IMR-90 (cell line): ENCODE measurements at regions not wholly inside any gene's neighbourhood (a gene's known extent, or its start where the extent isn't known, plus 50 kb on each side); places are given as distances from the start of the nearest gene placed in this dataset.

Source experiments
- ATAC-seq: fragments of 200-7000 bp; cut with Tn5 transposase; 2 replicates; pipeline ENCODE4 v1.9.1; 2020; ENCODE audit warnings: low read depth, mild to moderate bottlenecking, moderate library complexity
- BruUV-seq: library from RNA; stranded (reverse); fragments of 400-500 nt; replicated peaks from 2 replicates; lab custom pipeline; 2021; lab: Mats Ljungman, UMichigan
- CTCF ChIA-PET: fragments of 300-600 bp; formaldehyde crosslinking; extraction: SDS; loops from one replicate; lab custom pipeline; 2021; ENCODE audit warnings: antibody characterized with exemption; lab: Yijun Ruan, JAX
- POLR2A ChIA-PET: fragments of 300-600 bp; sonication (Branson Sonifier 250); formaldehyde crosslinking; loops from one replicate; lab custom pipeline; 2022; ENCODE audit warnings: antibody characterized with exemption; ENCODE audit not compliant: unreplicated experiment; lab: Charles Lee
- DNase-seq: peaks from one replicate; pipeline ENCODE4 v3.0.0; 2013
- H2AFZ ChIP-seq: replicated peaks from 2 replicates; pipeline ENCODE3; 2013; ENCODE audit warnings: low read length, mild to moderate bottlenecking; ENCODE audit not compliant: poor library complexity
- H2AK5ac ChIP-seq: 2 replicates; pipeline ENCODE4 v1.6.1; 2013; ENCODE audit warnings: low read depth, low read length, inconsistent platforms
- H2AK9ac ChIP-seq: replicated peaks from 2 replicates; pipeline ENCODE3; 2013; ENCODE audit warnings: mild to moderate bottlenecking, low read depth, low read length, moderate library complexity; ENCODE audit not compliant: poor library complexity
- H2BK120ac ChIP-seq: 2 replicates; pipeline ENCODE4 v1.6.1; 2013; ENCODE audit warnings: low read depth, low read length, inconsistent platforms
- H2BK15ac ChIP-seq: 3 replicates; pipeline ENCODE4 v1.6.1; 2013; ENCODE audit warnings: low read depth, low read length, inconsistent platforms
- H2BK20ac ChIP-seq: 2 replicates; pipeline ENCODE4 v1.6.1; 2013; ENCODE audit warnings: low read depth, mild to moderate bottlenecking, inconsistent platforms, low read length, moderate library complexity
- H2BK5ac ChIP-seq: 2 replicates; pipeline ENCODE4 v1.6.1; 2013; ENCODE audit warnings: mild to moderate bottlenecking, low read depth, low read length, inconsistent platforms; ENCODE audit not compliant: poor library complexity, severe bottlenecking
- H3K14ac ChIP-seq: replicated peaks from 2 replicates; pipeline ENCODE4 v1.6.1; 2013; ENCODE audit warnings: low read depth, low read length, inconsistent platforms
- H3K18ac ChIP-seq: 2 replicates; pipeline ENCODE4 v1.6.1; 2013; ENCODE audit warnings: low read depth, low read length, control low read depth
- H3K23ac ChIP-seq: 2 replicates; pipeline ENCODE4 v1.6.1; 2013; ENCODE audit warnings: low read depth, low read length, inconsistent platforms
- H3K27ac ChIP-seq: 2 replicates; pipeline ENCODE4 v1.5.1; 2013; ENCODE audit warnings: mild to moderate bottlenecking, control low read depth, low read length; ENCODE audit not compliant: insufficient read depth
- H3K27me3 ChIP-seq: 2 replicates; pipeline ENCODE4 v1.6.1; 2013; ENCODE audit warnings: low read length; ENCODE audit not compliant: control insufficient read depth, insufficient read depth
- H3K36me3 ChIP-seq: 2 replicates; pipeline ENCODE4 v1.6.1; 2013; ENCODE audit warnings: low read length, mixed read lengths; ENCODE audit not compliant: control insufficient read depth, insufficient read depth
- H3K4ac ChIP-seq: 2 replicates; pipeline ENCODE4 v1.6.1; 2013; ENCODE audit warnings: low read depth, low read length, inconsistent platforms
- H3K4me1 ChIP-seq: 2 replicates; pipeline ENCODE4 v1.6.1; 2013; ENCODE audit warnings: low read length, mixed read lengths; ENCODE audit not compliant: control insufficient read depth, insufficient read depth
- H3K4me2 ChIP-seq: 2 replicates; pipeline ENCODE4 v1.6.1; 2013; ENCODE audit warnings: low read depth, mild to moderate bottlenecking, control low read depth, low read length, moderate library complexity
- H3K4me3 ChIP-seq: 2 replicates; pipeline ENCODE4 v1.5.1; 2013; ENCODE audit warnings: low read depth, mild to moderate bottlenecking, control low read depth, low read length, moderate library complexity; ENCODE audit not compliant: insufficient read depth
- H3K56ac ChIP-seq: 2 replicates; pipeline ENCODE4 v1.6.1; 2013; ENCODE audit warnings: low read length, inconsistent platforms; ENCODE audit not compliant: insufficient read depth; ENCODE audit errors: extremely low read depth
- H3K79me1 ChIP-seq, 2 experiments: 2 replicates each; pipeline ENCODE4 v1.6.1; 2013; ENCODE audit warnings: low read length in 2 of 2, inconsistent platforms in 1 of 2, low read depth in 1 of 2
- H3K9ac ChIP-seq: 2 replicates; pipeline ENCODE4 v1.6.1; 2013; ENCODE audit warnings: low read depth, low read length, control low read depth
- H3K9me1 ChIP-seq: 2 replicates; pipeline ENCODE4 v1.6.1; 2013; ENCODE audit warnings: low read length, inconsistent platforms; ENCODE audit not compliant: insufficient read depth
- H3K9me3 ChIP-seq: 2 replicates; pipeline ENCODE4 v1.6.1; 2013; ENCODE audit warnings: low read length; ENCODE audit not compliant: control insufficient read depth, insufficient read depth
- H4K20me1 ChIP-seq: 2 replicates; pipeline ENCODE4 v1.6.1; 2013; ENCODE audit warnings: low read length, inconsistent platforms; ENCODE audit not compliant: insufficient read depth
- H4K5ac ChIP-seq: 2 replicates; pipeline ENCODE4 v1.6.1; 2013; ENCODE audit warnings: mild to moderate bottlenecking, low read depth, low read length, control low read depth
- H4K8ac ChIP-seq, 2 experiments: 2 replicates each; pipeline ENCODE4 v1.6.1; 2013; ENCODE audit warnings: low read depth in 2 of 2, low read length in 2 of 2, control low read depth in 1 of 2, inconsistent platforms in 1 of 2
- H4K91ac ChIP-seq: 2 replicates; pipeline ENCODE4 v1.6.1; 2013; ENCODE audit warnings: low read depth, low read length, inconsistent platforms; ENCODE audit not compliant: insufficient read depth
- ELK1 ChIP-seq: fragments of 150-350 bp; IDR thresholded peaks from 2 replicates; pipeline ENCODE4 v1.6.1; 2016; ENCODE audit warnings: low read depth, mild to moderate bottlenecking, low read length, moderate library complexity, borderline replicate concordance
- FOS ChIP-seq: fragments of 150-350 bp; IDR thresholded peaks from 2 replicates; pipeline ENCODE4 v1.6.1; 2016; ENCODE audit warnings: low read depth, low read length
- RAD21 ChIP-seq: IDR thresholded peaks from 2 replicates; pipeline ENCODE4 v1.6.1; 2012; ENCODE audit warnings: low read length, improper control_type of control experiment
- RCOR1 ChIP-seq: IDR thresholded peaks from 2 replicates; pipeline ENCODE4 v1.6.1; 2012; ENCODE audit warnings: mild to moderate bottlenecking, low read length, improper control_type of control experiment; ENCODE audit not compliant: insufficient replicate concordance
- RFX5 ChIP-seq: IDR thresholded peaks from 2 replicates; pipeline ENCODE4 v1.8.0; 2012; ENCODE audit warnings: low read depth, mild to moderate bottlenecking, low read length, moderate library complexity
- SMC3 ChIP-seq: fragments of 150-350 bp; IDR thresholded peaks from 2 replicates; pipeline ENCODE4 v1.6.1; 2016; ENCODE audit warnings: low read depth, mild to moderate bottlenecking, antibody characterized with exemption, low read length, moderate library complexity
- USF2 ChIP-seq: fragments of 150-350 bp; IDR thresholded peaks from 2 replicates; pipeline ENCODE4 v1.6.1; 2017; ENCODE audit warnings: mild to moderate bottlenecking, antibody characterized with exemption, low read length, low read depth
- WGBS, 2 experiments: methylation state at CpG; one replicate each; pipeline versions ENCODE4 v1.1.5 to v1.1.7; 2013; ENCODE audit warnings: missing lambda C conversion rate in 2 of 2; ENCODE audit not compliant: insufficient read length in 1 of 2; ENCODE audit errors: extremely low coverage in 2 of 2; 5-methylcytosine and 5-hydroxymethylcytosine counted together
- dilution Hi-C: fragments of 300-500 bp; cut with HindIII; formaldehyde crosslinking; loops from one replicate; pipeline ENCODE4 v1.14.3; 2018; ENCODE audit warnings: low sequenced_read_pairs; ENCODE audit not compliant: unreplicated experiment
- in situ Hi-C: fragments of 300-500 bp; cut with MboI; formaldehyde crosslinking; loops from 3 replicates; pipeline ENCODE4 v1.14.3; 2019; ENCODE audit warnings: low sequenced_read_pairs, inconsistent platforms, mixed read lengths
- intact Hi-C: fragments of 100-400 bp; cut with micrococcal nuclease; formaldehyde crosslinking; loops from 2 replicates; pipeline ENCODE4 v1.10.0; 2022

- Histone ChIP-seq H3K56ac (no peak overlapping the region), H3K27me3 (no peaks in the 10 kb centered on the region), H4K91ac (peak overlapping the region; percentile 35; the same call in 1 of the 2 replicates), H3K4ac (peak overlapping the region; percentile 46; the same call in 1 of the 2 replicates), H3K27ac (no peak overlapping the region), H2BK15ac (peak overlapping the region; percentile 55; the same call in 1 of the 3 replicates), H2AFZ (peak overlapping the region; percentile 17), H3K14ac (peak overlapping the region; percentile 65; the same call in 1 of the 2 replicates), H4K20me1 (peaks cover 7% of the 10 kb centered on the region; the same call in 1 of the 2 replicates), H3K9me3 (peaks cover 2% of the 10 kb centered on the region; the same call in 1 of the 2 replicates), H3K9me1 (peaks cover 59% of the 10 kb centered on the region), H2AK9ac (peak overlapping the region; percentile 74), H3K4me2 (no peak overlapping the region), H3K36me3 (peaks cover 33% of the 10 kb centered on the region), H3K4me3 (no peak overlapping the region), H3K18ac (no peak overlapping the region), H2BK5ac (peak overlapping the region; percentile 15), H4K8ac (no peak overlapping the region), H2BK120ac (peak overlapping the region; percentile 65), H3K79me1 (peaks cover 38 to 96% of the 10 kb centered on the region in 2 experiments), H2AK5ac (peak overlapping the region; percentile 65; the same call in 1 of the 2 replicates), H2BK20ac (no peak overlapping the region), H3K4me1 (peaks cover 24% of the 10 kb centered on the region), H3K9ac (no peak overlapping the region), H3K23ac (no peak overlapping the region), H4K5ac (no peak overlapping the region)
- POLR2A ChIA-PET, result no interaction called here
- ATAC-seq (no peak), DNase-seq (no peak)
- in situ Hi-C loops (no loop called here), intact Hi-C loops (no loop called here), dilution Hi-C loops (no loop called here)
- BruUV-seq, result no TSS peak
- TF ChIP-seq RFX5 (no peak), RCOR1 (no peak), ELK1 (no peak), SMC3 (no peak), RAD21 (no peak), USF2 (no peak), FOS (no peak)
- CTCF ChIA-PET, result no interaction called here
- WGBS, 2 experiments, result 90% methylated on average over 2 of the region's 11 CpGs; no CpG with 5 or more reads in 1 of the 2 experiments
Measured at GRCh38 chr2:120927265-120927628, 191.6 kb downstream of the GLI2 start.
